Stimulated activated memory B cell treated with anti-CD40 and anti-IgM and Interleukin-4, amounts not matched to agents 10 μg/mL and 1 μg/mL and 100 μg/mL, for 72 hours (primary cell): ENCODE measurements at regions not wholly inside any gene's neighbourhood (a gene's known extent, or its start where the extent isn't known, plus 50 kb on each side); places are given as distances from the start of the nearest gene placed in this dataset.
"Not testable (repeated sequence)": the region's sequence is repeated elsewhere in the genome, so short reads cannot be mapped to it uniquely, and the experiment has no call there.

Source experiments
- ATAC-seq: fragments of 150-1000 bp; cut with Tn5 transposase; 2 replicates; pipeline ENCODE4 v1.10.0; 2021
- H3K27ac Mint-ChIP-seq: one replicate; pipeline ENCODE4 v1.8.0; 2022; ENCODE audit warnings: mild to moderate bottlenecking, mixed read lengths
- H3K27me3 Mint-ChIP-seq: one replicate; pipeline ENCODE4 v1.8.0; 2022; ENCODE audit warnings: mixed read lengths
- H3K36me3 Mint-ChIP-seq: one replicate; pipeline ENCODE4 v1.8.0; 2022; ENCODE audit warnings: mixed read lengths
- H3K4me1 Mint-ChIP-seq: one replicate; pipeline ENCODE4 v1.8.0; 2022; ENCODE audit warnings: mixed read lengths
- H3K4me3 Mint-ChIP-seq: one replicate; pipeline ENCODE4 v1.8.0; 2022; ENCODE audit warnings: mild to moderate bottlenecking, moderate library complexity, mixed read lengths
- H3K9me3 Mint-ChIP-seq: one replicate; pipeline ENCODE4 v1.8.0; 2022; ENCODE audit warnings: mixed read lengths

- no peak overlapping the region for H3K4me3 Mint-ChIP-seq
- ATAC-seq, result no peak
- no peaks in the 10 kb centered on the region for H3K27me3 Mint-ChIP-seq
- peaks cover 11% of the 10 kb centered on the region for H3K9me3 Mint-ChIP-seq
- no peaks in the 10 kb centered on the region for H3K36me3 Mint-ChIP-seq
- H3K27ac Mint-ChIP-seq, result no peak overlapping the region
- no peaks in the 10 kb centered on the region for H3K4me1 Mint-ChIP-seq
Observed at GRCh38 chr18:66949419-66949818, 345.5 kb upstream of the CDH19 start.

- Mint-ChIP-seq H3K4me1 (no peaks in the 10 kb centered on the region), H3K4me3 (no peak overlapping the region), H3K27me3 (no peaks in the 10 kb centered on the region), H3K36me3 (no peaks in the 10 kb centered on the region), H3K27ac (no peak overlapping the region), H3K9me3 (peaks cover 4% of the 10 kb centered on the region)
- ATAC-seq, result no peak
Observed at GRCh38 chr18:66937546-66937945, 333.7 kb upstream of the CDH19 start.

- Mint-ChIP-seq H3K4me1 (no peaks in the 10 kb centered on the region), H3K36me3 (no peaks in the 10 kb centered on the region), H3K27ac (no peak overlapping the region), H3K9me3 (no peaks in the 10 kb centered on the region), H3K27me3 (no peaks in the 10 kb centered on the region), H3K4me3 (no peak overlapping the region)
- ATAC-seq, result no peak
Observed at GRCh38 chr18:66931010-66931409, 327.1 kb upstream of the CDH19 start.

GRCh38 chr18:66916834-66917233 lies 312.9 kb upstream of the CDH19 start:
- H3K27ac Mint-ChIP-seq, result no peak overlapping the region
- H3K36me3 Mint-ChIP-seq, result no peaks in the 10 kb centered on the region
- ATAC-seq, result no peak
- H3K4me3 Mint-ChIP-seq, result no peak overlapping the region
- H3K9me3 Mint-ChIP-seq, result no peaks in the 10 kb centered on the region
- H3K4me1 Mint-ChIP-seq, result no peaks in the 10 kb centered on the region
- H3K27me3 Mint-ChIP-seq, result no peaks in the 10 kb centered on the region

GRCh38 chr18:66900837-66901236 lies 296.9 kb upstream of the CDH19 start:
- no peaks in the 10 kb centered on the region for H3K36me3 Mint-ChIP-seq
- H3K9me3 Mint-ChIP-seq, result no peaks in the 10 kb centered on the region
- no peak for ATAC-seq
- H3K27ac Mint-ChIP-seq, result no peak overlapping the region
- H3K4me1 Mint-ChIP-seq, result no peaks in the 10 kb centered on the region
- H3K27me3 Mint-ChIP-seq, result no peaks in the 10 kb centered on the region
- no peak overlapping the region for H3K4me3 Mint-ChIP-seq

- no peak for ATAC-seq
- no peaks in the 10 kb centered on the region for H3K4me1 Mint-ChIP-seq
- H3K4me3 Mint-ChIP-seq, result no peak overlapping the region
- H3K27me3 Mint-ChIP-seq, result no peaks in the 10 kb centered on the region
- H3K9me3 Mint-ChIP-seq, result peaks cover 4% of the 10 kb centered on the region
- H3K36me3 Mint-ChIP-seq, result no peaks in the 10 kb centered on the region
- no peak overlapping the region for H3K27ac Mint-ChIP-seq
Observed at GRCh38 chr18:66895631-66896030, 291.7 kb upstream of the CDH19 start.

- Mint-ChIP-seq H3K27ac (no peak overlapping the region), H3K36me3 (no peaks in the 10 kb centered on the region), H3K4me1 (no peaks in the 10 kb centered on the region), H3K9me3 (peaks cover 4% of the 10 kb centered on the region), H3K4me3 (no peak overlapping the region), H3K27me3 (no peaks in the 10 kb centered on the region)
- no peak for ATAC-seq
Observed at GRCh38 chr18:66894851-66895250, 291.0 kb upstream of the CDH19 start.

GRCh38 chr18:66892388-66892787 lies 288.5 kb upstream of the CDH19 start:
- not testable (repeated sequence) for H3K36me3 Mint-ChIP-seq, H3K27me3 Mint-ChIP-seq, H3K4me1 Mint-ChIP-seq, H3K9me3 Mint-ChIP-seq, ATAC-seq, H3K27ac Mint-ChIP-seq, H3K4me3 Mint-ChIP-seq

- peaks cover 2% of the 10 kb centered on the region for H3K9me3 Mint-ChIP-seq
- ATAC-seq, result no peak
- H3K4me3 Mint-ChIP-seq, result no peak overlapping the region
- H3K4me1 Mint-ChIP-seq, result no peaks in the 10 kb centered on the region
- H3K27me3 Mint-ChIP-seq, result no peaks in the 10 kb centered on the region
- no peak overlapping the region for H3K27ac Mint-ChIP-seq
- no peaks in the 10 kb centered on the region for H3K36me3 Mint-ChIP-seq
Observed at GRCh38 chr18:66874812-66875474, 271.1 kb upstream of the CDH19 start.

GRCh38 chr18:66874375-66874774 lies 270.5 kb upstream of the CDH19 start:
- ATAC-seq, result no peak
- Mint-ChIP-seq H3K9me3 (peaks cover 2% of the 10 kb centered on the region), H3K27me3 (no peaks in the 10 kb centered on the region), H3K36me3 (no peaks in the 10 kb centered on the region), H3K4me3 (no peak overlapping the region), H3K27ac (no peak overlapping the region), H3K4me1 (no peaks in the 10 kb centered on the region)

- Mint-ChIP-seq H3K4me1 (no peaks in the 10 kb centered on the region), H3K27me3 (no peaks in the 10 kb centered on the region), H3K4me3 (no peak overlapping the region), H3K9me3 (peaks cover 2% of the 10 kb centered on the region), H3K36me3 (no peaks in the 10 kb centered on the region), H3K27ac (no peak overlapping the region)
- no peak for ATAC-seq
Observed at GRCh38 chr18:66873899-66874298, 270.0 kb upstream of the CDH19 start.

GRCh38 chr18:66872277-66872676 lies 268.4 kb upstream of the CDH19 start:
- H3K27ac Mint-ChIP-seq, result no peak overlapping the region
- H3K36me3 Mint-ChIP-seq, result no peaks in the 10 kb centered on the region
- no peaks in the 10 kb centered on the region for H3K4me1 Mint-ChIP-seq
- no peak for ATAC-seq
- no peaks in the 10 kb centered on the region for H3K27me3 Mint-ChIP-seq
- no peak overlapping the region for H3K4me3 Mint-ChIP-seq
- peaks cover 2% of the 10 kb centered on the region for H3K9me3 Mint-ChIP-seq

- no peaks in the 10 kb centered on the region for H3K27me3 Mint-ChIP-seq
- no peaks in the 10 kb centered on the region for H3K4me1 Mint-ChIP-seq
- H3K9me3 Mint-ChIP-seq, result no peaks in the 10 kb centered on the region
- no peaks in the 10 kb centered on the region for H3K36me3 Mint-ChIP-seq
- no peak overlapping the region for H3K27ac Mint-ChIP-seq
- ATAC-seq, result no peak
- H3K4me3 Mint-ChIP-seq, result no peak overlapping the region
Observed at GRCh38 chr18:66867653-66868052, 263.8 kb upstream of the CDH19 start.

GRCh38 chr18:66866427-66866940 lies 262.6 kb upstream of the CDH19 start:
- H3K27ac Mint-ChIP-seq, H3K36me3 Mint-ChIP-seq, H3K4me1 Mint-ChIP-seq, H3K4me3 Mint-ChIP-seq, H3K27me3 Mint-ChIP-seq, ATAC-seq, H3K9me3 Mint-ChIP-seq: not testable (repeated sequence)

GRCh38 chr18:66838340-66838987 lies 234.6 kb upstream of the CDH19 start:
- Mint-ChIP-seq H3K9me3 (peaks cover 4% of the 10 kb centered on the region), H3K36me3 (no peaks in the 10 kb centered on the region), H3K4me1 (no peaks in the 10 kb centered on the region), H3K27me3 (no peaks in the 10 kb centered on the region), H3K4me3 (no peak overlapping the region), H3K27ac (no peak overlapping the region)
- peak; percentile 27 for ATAC-seq

GRCh38 chr18:66833646-66834045 lies 229.8 kb upstream of the CDH19 start:
- no peaks in the 10 kb centered on the region for H3K27me3 Mint-ChIP-seq
- no peak overlapping the region for H3K27ac Mint-ChIP-seq
- no peaks in the 10 kb centered on the region for H3K9me3 Mint-ChIP-seq
- H3K4me1 Mint-ChIP-seq, result no peaks in the 10 kb centered on the region
- H3K4me3 Mint-ChIP-seq, result no peak overlapping the region
- ATAC-seq, result no peak
- no peaks in the 10 kb centered on the region for H3K36me3 Mint-ChIP-seq
